ENCODE measurements at regions not wholly inside any gene's neighbourhood (a gene's known extent, or its start where the extent isn't known, plus 50 kb on each side); places are given as distances from the start of the nearest gene placed in this dataset.

- no peak overlapping the region for H3K27ac ChIP-seq (ENCODE audit: low read length)
- TF ChIP-seq EZH2 (IDR thresholded peaks at IDR 0.05; ENCODE audit: borderline replicate concordance, insufficient read depth, low read length, poor library complexity, severe bottlenecking) (no peak), RAD21 (conservative IDR thresholded peaks at IDR 0.05) (no peak), CTCF (IDR thresholded peaks at IDR 0.05; ENCODE audit: poor library complexity, severe bottlenecking) (no peak), EP300 (conservative IDR thresholded peaks at IDR 0.05; ENCODE audit: poor library complexity, severe bottlenecking) (no peak)
- no peaks in the 10 kb centered on the region for H3K36me3 ChIP-seq (ENCODE audit: insufficient read depth, low read length)
- H3K27me3 ChIP-seq (ENCODE audit: insufficient read depth, low read depth, low read length) = no peaks in the 10 kb centered on the region
- H3F3A ChIP-seq (ENCODE audit: insufficient read depth, low read length, poor library complexity, severe bottlenecking) = no peaks in the 10 kb centered on the region
- no peak overlapping the region for H3K9ac ChIP-seq (ENCODE audit: low read length)
- no peaks in the 10 kb centered on the region for H3K9me2 ChIP-seq (ENCODE audit: insufficient read depth, low read length)
- H3K4me2 ChIP-seq (ENCODE audit: low read length) = no peak overlapping the region
- no peaks in the 10 kb centered on the region for H3K79me2 ChIP-seq (replicated peaks; ENCODE audit: insufficient read depth, low read length)
- no peak overlapping the region for H3K4me3 ChIP-seq (ENCODE audit: low read length)
- no peaks in the 10 kb centered on the region for H3K9me3 ChIP-seq (ENCODE audit: low read length)
- no peaks in the 10 kb centered on the region for H4K20me1 ChIP-seq (ENCODE audit: insufficient read depth)
- no peak overlapping the region for H2AFZ ChIP-seq (ENCODE audit: low read depth, low read length)
These were observed 376.6 kb upstream of the SLCO3A1 start for GRCh38 chr15:91476861-91477260.

- Histone ChIP-seq H3F3A (ENCODE audit: insufficient read depth, low read length, poor library complexity, severe bottlenecking) (no peaks in the 10 kb centered on the region), H3K9me3 (ENCODE audit: low read length) (no peaks in the 10 kb centered on the region), H3K4me3 (ENCODE audit: low read length) (no peak overlapping the region), H3K27ac (ENCODE audit: low read length) (peak overlapping the region; percentile 4), H3K9me2 (ENCODE audit: insufficient read depth, low read length) (no peaks in the 10 kb centered on the region), H3K9ac (ENCODE audit: low read length) (no peak overlapping the region), H4K20me1 (ENCODE audit: insufficient read depth) (no peaks in the 10 kb centered on the region), H3K4me2 (ENCODE audit: low read length) (no peak overlapping the region), H3K27me3 (ENCODE audit: insufficient read depth, low read depth, low read length) (no peaks in the 10 kb centered on the region), H3K79me2 (replicated peaks; ENCODE audit: insufficient read depth, low read length) (no peaks in the 10 kb centered on the region), H3K36me3 (ENCODE audit: insufficient read depth, low read length) (no peaks in the 10 kb centered on the region), H2AFZ (ENCODE audit: low read depth, low read length) (no peak overlapping the region)
- TF ChIP-seq CTCF (IDR thresholded peaks at IDR 0.05; ENCODE audit: poor library complexity, severe bottlenecking) (no peak), EZH2 (IDR thresholded peaks at IDR 0.05; ENCODE audit: borderline replicate concordance, insufficient read depth, low read length, poor library complexity, severe bottlenecking) (no peak), REST (IDR thresholded peaks at IDR 0.05; ENCODE audit: borderline replicate concordance) (no peak), TAF1 (IDR thresholded peaks at IDR 0.05; ENCODE audit: low read depth) (no peak), EP300 (conservative IDR thresholded peaks at IDR 0.05; ENCODE audit: poor library complexity, severe bottlenecking) (no peak), RAD21 (conservative IDR thresholded peaks at IDR 0.05) (no peak), SMC3 (conservative IDR thresholded peaks at IDR 0.05; ENCODE audit: poor library complexity) (no peak), POLR2AphosphoS5 (IDR thresholded peaks at IDR 0.05) (no peak), MXI1 (conservative IDR thresholded peaks at IDR 0.05; ENCODE audit: poor library complexity, severe bottlenecking) (no peak)
These were observed 374.8 kb upstream of the SLCO3A1 start for GRCh38 chr15:91478717-91479191.
